OCI-LY7 (cell line): ENCODE measurements at regions not wholly inside any gene's neighbourhood (a gene's known extent, or its start where the extent isn't known, plus 50 kb on each side); places are given as distances from the start of the nearest gene placed in this dataset.

Experiments used
- CTCF ChIP-seq: fragments of 200-600 bp; sonication (generic); conservative IDR thresholded peaks from 2 replicates; pipeline ENCODE4 v1.5.1; 2014; ENCODE audit warnings: mild to moderate bottlenecking, antibody characterized with exemption, low read length, moderate library complexity, mixed read lengths
- EZH2phosphoT487 ChIP-seq: fragments of 200-600 bp; sonication (generic); IDR thresholded peaks from 2 replicates; pipeline ENCODE4 v1.6.1; 2018; ENCODE audit warnings: low read depth, borderline replicate concordance, mild to moderate bottlenecking, mixed run types, antibody characterized with exemption, low read length, moderate library complexity, mixed read lengths

- TF ChIP-seq CTCF: peak; percentile 99
- no peak for TF ChIP-seq EZH2phosphoT487
These were observed 89.7 kb upstream of the CCNG1 start for GRCh38 chr5:163347671-163348070.
